H9 (cell line): ENCODE measurements at regions not wholly inside any gene's neighbourhood (a gene's known extent, or its start where the extent isn't known, plus 50 kb on each side); places are given as distances from the start of the nearest gene placed in this dataset.
A peak's percentile ranks its signal among the peaks of the same experiment; 100 is the strongest.

Experiments
- DNase-seq: peaks from one replicate; pipeline ENCODE4 v3.0.0-alpha.2; 2017
- H2AFZ ChIP-seq: one replicate; pipeline ENCODE4 v1.6.1; 2013; ENCODE audit warnings: mild to moderate bottlenecking, low read length, control low read depth, moderate library complexity
- H2AK5ac ChIP-seq: 2 replicates; pipeline ENCODE4 v1.6.1; 2013; ENCODE audit warnings: low read length, control low read depth, mixed read lengths; ENCODE audit not compliant: insufficient read length
- H2BK120ac ChIP-seq: one replicate; pipeline ENCODE4 v1.6.1; 2013; ENCODE audit warnings: low read depth, mild to moderate bottlenecking, low read length, control low read depth, inconsistent platforms; ENCODE audit not compliant: poor library complexity, severe bottlenecking
- H2BK12ac ChIP-seq: 2 replicates; pipeline ENCODE4 v1.6.1; 2013; ENCODE audit warnings: low read length, control low read depth, mixed read lengths, low read depth; ENCODE audit not compliant: insufficient read length
- H2BK15ac ChIP-seq: 2 replicates; pipeline ENCODE4 v1.6.1; 2013; ENCODE audit warnings: low read depth, low read length, control low read depth
- H2BK20ac ChIP-seq: one replicate; pipeline ENCODE4 v1.6.1; 2013; ENCODE audit warnings: low read depth, mild to moderate bottlenecking, low read length, control low read depth, inconsistent platforms; ENCODE audit not compliant: poor library complexity, severe bottlenecking
- H2BK5ac ChIP-seq: 2 replicates; pipeline ENCODE4 v1.6.1; 2013; ENCODE audit warnings: low read length, control low read depth, mixed read lengths; ENCODE audit not compliant: insufficient read length
- H3K14ac ChIP-seq: 2 replicates; pipeline ENCODE4 v1.6.1; 2013; ENCODE audit warnings: low read length, control low read depth; ENCODE audit not compliant: insufficient read depth
- H3K18ac ChIP-seq: 2 replicates; pipeline ENCODE4 v1.6.1; 2013; ENCODE audit warnings: low read depth, mild to moderate bottlenecking, mixed read lengths, low read length, control low read depth; ENCODE audit not compliant: insufficient read length
- H3K23ac ChIP-seq: 2 replicates; pipeline ENCODE4 v1.6.1; 2013; ENCODE audit warnings: low read length, control low read depth, mixed read lengths, low read depth; ENCODE audit not compliant: insufficient read length
- H3K23me2 ChIP-seq: 2 replicates; pipeline ENCODE4 v1.6.1; 2013; ENCODE audit warnings: low read depth, mild to moderate bottlenecking, mixed read lengths, low read length, control low read depth; ENCODE audit not compliant: insufficient read length, poor library complexity, severe bottlenecking
- H3K27ac ChIP-seq: 2 replicates; pipeline ENCODE4 v1.5.1; 2013; ENCODE audit warnings: low read length, control low read depth, mixed read lengths, low read depth; ENCODE audit not compliant: insufficient read length
- H3K27me3 ChIP-seq: 2 replicates; pipeline ENCODE4 v1.6.1; 2013; ENCODE audit warnings: low read length, control low read depth, inconsistent platforms; ENCODE audit not compliant: insufficient read depth
- H3K4ac ChIP-seq: 2 replicates; pipeline ENCODE4 v1.6.1; 2013; ENCODE audit warnings: low read depth, mild to moderate bottlenecking, control low read depth, inconsistent platforms, low read length, moderate library complexity
- H3K4me1 ChIP-seq: 2 replicates; pipeline ENCODE4 v1.6.1; 2013; ENCODE audit warnings: low read length, control low read depth, inconsistent platforms; ENCODE audit not compliant: insufficient read depth
- H3K4me2 ChIP-seq: 2 replicates; pipeline ENCODE4 v1.6.1; 2013; ENCODE audit warnings: low read length, control low read depth, mixed read lengths; ENCODE audit not compliant: insufficient read length, insufficient read depth
- H3K56ac ChIP-seq: 2 replicates; pipeline ENCODE4 v1.6.1; 2013; ENCODE audit warnings: low read depth, mild to moderate bottlenecking, mixed read lengths, low read length, control low read depth; ENCODE audit not compliant: insufficient read length
- H3K79me1 ChIP-seq: 2 replicates; pipeline ENCODE4 v1.6.1; 2013; ENCODE audit warnings: low read depth, mild to moderate bottlenecking, moderate library complexity, low read length, control low read depth, inconsistent platforms; ENCODE audit not compliant: insufficient read depth, poor library complexity, severe bottlenecking
- H3K79me2 ChIP-seq: 2 replicates; pipeline ENCODE4 v1.6.1; 2013; ENCODE audit warnings: low read length, control low read depth, inconsistent platforms; ENCODE audit not compliant: insufficient read depth
- H3K9ac ChIP-seq: 2 replicates; pipeline ENCODE4 v1.6.1; 2013; ENCODE audit warnings: low read length, control low read depth, mixed read lengths; ENCODE audit not compliant: insufficient read length; ENCODE audit errors: extremely low read depth
- H3K9me3 ChIP-seq: one replicate; pipeline ENCODE4 v1.6.1; 2013; ENCODE audit warnings: low read depth, low read length, inconsistent platforms; ENCODE audit not compliant: control insufficient read depth
- H3T11ph ChIP-seq: one replicate; pipeline ENCODE4 v1.6.1; 2013; ENCODE audit warnings: mild to moderate bottlenecking, low read length, control low read depth, inconsistent platforms
- H4K20me1 ChIP-seq: one replicate; pipeline ENCODE4 v1.6.1; 2013; ENCODE audit not compliant: control insufficient read depth, insufficient read length, insufficient read depth
- H4K5ac ChIP-seq: 2 replicates; pipeline ENCODE4 v1.6.1; 2013; ENCODE audit warnings: low read depth, mild to moderate bottlenecking, mixed read lengths, low read length, control low read depth; ENCODE audit not compliant: insufficient read length
- H4K8ac ChIP-seq: replicated peaks from 2 replicates; pipeline ENCODE4 v1.6.1; 2013; ENCODE audit warnings: low read length, control low read depth, mixed read lengths, low read depth; ENCODE audit not compliant: insufficient read length
- H4K91ac ChIP-seq: 2 replicates; pipeline ENCODE4 v1.6.1; 2013; ENCODE audit warnings: low read depth, mild to moderate bottlenecking, moderate library complexity, mixed read lengths, low read length, control low read depth; ENCODE audit not compliant: insufficient read length
- H3K27ac Mint-ChIP-seq, 3 experiments: 2 replicates in 2 of 3; 3 replicates in 1 of 3; pipeline ENCODE4 v1.8.0; 2020 to 2021; ENCODE audit warnings: mixed read lengths in 3 of 3, mild to moderate bottlenecking in 1 of 3, moderate library complexity in 1 of 3
- H3K27me3 Mint-ChIP-seq: 2 replicates; pipeline ENCODE4 v1.8.0; 2021; ENCODE audit warnings: low read depth, mild to moderate bottlenecking, moderate library complexity, mixed read lengths
- H3K36me3 Mint-ChIP-seq, 3 experiments: 2 replicates in 2 of 3; 3 replicates in 1 of 3; pipeline ENCODE4 v1.8.0; 2020 to 2021; ENCODE audit warnings: low read depth in 3 of 3, mixed read lengths in 3 of 3; ENCODE audit not compliant: insufficient read depth in 1 of 3
- H3K4me1 Mint-ChIP-seq, 2 experiments: 2 replicates each; pipeline ENCODE4 v1.8.0; 2020; ENCODE audit warnings: mixed read lengths in 2 of 2
- H3K4me3 Mint-ChIP-seq, 2 experiments: 2 replicates in 1 of 2; 3 replicates in 1 of 2; pipeline ENCODE4 v1.8.0; 2020 to 2021; ENCODE audit warnings: mild to moderate bottlenecking in 2 of 2, mixed read lengths in 2 of 2, moderate library complexity in 1 of 2
- H3K9me3 Mint-ChIP-seq, 2 experiments: 2 replicates in 1 of 2; 3 replicates in 1 of 2; pipeline ENCODE4 v1.8.0; 2020; ENCODE audit warnings: mild to moderate bottlenecking in 2 of 2, mixed read lengths in 2 of 2, moderate library complexity in 1 of 2
- WGBS: extraction: QIAGEN DNeasy Blood & Tissue Kit; methylation state at CpG from one replicate; pipeline ENCODE4 v1.1.7; 2013; ENCODE audit warnings: missing lambda C conversion rate, low lambda C conversion rate, mixed read lengths; ENCODE audit not compliant: insufficient read length; ENCODE audit errors: extremely low coverage; 5-methylcytosine and 5-hydroxymethylcytosine counted together
- TF ChIP-seq, protein P1 (sequence below): fragments of 200-600 bp; sonication (generic); conservative IDR thresholded peaks from 3 replicates; pipeline ENCODE4 v1.8.0; 2021; ENCODE audit warnings: antibody characterized with exemption, mild to moderate bottlenecking

- Histone ChIP-seq H2BK120ac (no peak overlapping the region), H3K79me1 (no peaks in the 10 kb centered on the region), H3K23ac (no peak overlapping the region), H4K5ac (no peak overlapping the region), H3K9me3 (no peaks in the 10 kb centered on the region), H3K4ac (no peak overlapping the region), H2AFZ (no peak overlapping the region), H2BK15ac (no peak overlapping the region), H3K4me1 (no peaks in the 10 kb centered on the region), H3K27me3 (no peaks in the 10 kb centered on the region; the same call in 1 of the 2 replicates), H2BK5ac (no peak overlapping the region), H4K91ac (no peak overlapping the region), H3K23me2 (no peaks in the 10 kb centered on the region), H2BK20ac (peak overlapping the region; percentile 78), H3K79me2 (no peaks in the 10 kb centered on the region), H4K8ac (no peak overlapping the region), H3K27ac (no peak overlapping the region), H3K9ac (no peak overlapping the region), H3K4me2 (no peak overlapping the region), H3K18ac (no peak overlapping the region), H3K14ac (no peak overlapping the region), H2BK12ac (no peak overlapping the region), H2AK5ac (no peak overlapping the region), H4K20me1 (no peaks in the 10 kb centered on the region), H3T11ph (no peak overlapping the region), H3K56ac (no peak overlapping the region)
- no CpG with 5 or more reads among the region's 7 CpGs for WGBS
- H3K4me1 Mint-ChIP-seq, result peaks cover 20 to 25% of the 10 kb centered on the region in 2 experiments
- no peak overlapping the region for H3K4me3 Mint-ChIP-seq
- peak overlapping the region in 2 of 3 experiments; percentile 50 to 70; a peak in 4 of 7 replicates for H3K27ac Mint-ChIP-seq
- no peaks in the 10 kb centered on the region; a peak in 2 of 5 replicates for H3K9me3 Mint-ChIP-seq
- no peaks in the 10 kb centered on the region for H3K36me3 Mint-ChIP-seq
- DNase-seq, result no peak
- H3K27me3 Mint-ChIP-seq, result no peaks in the 10 kb centered on the region; the same call in 1 of the 2 replicates
- TF ChIP-seq, protein P1, sequence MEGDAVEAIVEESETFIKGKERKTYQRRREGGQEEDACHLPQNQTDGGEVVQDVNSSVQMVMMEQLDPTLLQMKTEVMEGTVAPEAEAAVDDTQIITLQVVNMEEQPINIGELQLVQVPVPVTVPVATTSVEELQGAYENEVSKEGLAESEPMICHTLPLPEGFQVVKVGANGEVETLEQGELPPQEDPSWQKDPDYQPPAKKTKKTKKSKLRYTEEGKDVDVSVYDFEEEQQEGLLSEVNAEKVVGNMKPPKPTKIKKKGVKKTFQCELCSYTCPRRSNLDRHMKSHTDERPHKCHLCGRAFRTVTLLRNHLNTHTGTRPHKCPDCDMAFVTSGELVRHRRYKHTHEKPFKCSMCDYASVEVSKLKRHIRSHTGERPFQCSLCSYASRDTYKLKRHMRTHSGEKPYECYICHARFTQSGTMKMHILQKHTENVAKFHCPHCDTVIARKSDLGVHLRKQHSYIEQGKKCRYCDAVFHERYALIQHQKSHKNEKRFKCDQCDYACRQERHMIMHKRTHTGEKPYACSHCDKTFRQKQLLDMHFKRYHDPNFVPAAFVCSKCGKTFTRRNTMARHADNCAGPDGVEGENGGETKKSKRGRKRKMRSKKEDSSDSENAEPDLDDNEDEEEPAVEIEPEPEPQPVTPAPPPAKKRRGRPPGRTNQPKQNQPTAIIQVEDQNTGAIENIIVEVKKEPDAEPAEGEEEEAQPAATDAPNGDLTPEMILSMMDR, result no peak
Measured at GRCh38 chr2:88321449-88322248, 130.8 kb downstream of the FOXI3 start.
